Thymus (tissue), 11 donors: ENCODE measurements at regions not wholly inside any gene's neighbourhood (a gene's known extent, or its start where the extent isn't known, plus 50 kb on each side); places are given as distances from the start of the nearest gene placed in this dataset.

Experiments
- DNase-seq, 9 donors: peaks; one replicate each; pipeline ENCODE4 v3.0.0-alpha.2; 2013; ENCODE audit warnings: low spot score in 9 of 9, low read depth in 6 of 9, missing footprints in 1 of 9
- H3K27ac ChIP-seq, 2 donors: one replicate each; pipeline ENCODE4 v1.5.1; 2013; ENCODE audit warnings: control low read depth in 1 of 2, low read depth in 1 of 2, low read length in 1 of 2, mild to moderate bottlenecking in 1 of 2, moderate library complexity in 1 of 2
- H3K27me3 ChIP-seq, 2 donors: one replicate each; pipeline ENCODE4 v1.5.1; 2013; ENCODE audit warnings: low read length in 1 of 2; ENCODE audit not compliant: control insufficient read depth in 2 of 2, insufficient read depth in 1 of 2
- H3K36me3 ChIP-seq, 2 donors: one replicate each; pipeline ENCODE4 v1.5.1; 2013; ENCODE audit warnings: low read length in 1 of 2, mild to moderate bottlenecking in 1 of 2, moderate library complexity in 1 of 2; ENCODE audit not compliant: control insufficient read depth in 2 of 2, insufficient read depth in 2 of 2
- H3K4me1 ChIP-seq, 2 donors: one replicate each; pipeline ENCODE4 v1.5.1; 2013; ENCODE audit warnings: low read length in 2 of 2; ENCODE audit not compliant: control insufficient read depth in 2 of 2, insufficient read depth in 2 of 2
- H3K4me3 ChIP-seq, 2 donors: one replicate each; pipeline ENCODE4 v1.5.1; 2013; ENCODE audit warnings: low read length in 2 of 2, control low read depth in 1 of 2, mild to moderate bottlenecking in 1 of 2
- H3K9me3 ChIP-seq, 2 donors: one replicate each; pipeline ENCODE4 v1.5.1; 2013; ENCODE audit warnings: low read length in 1 of 2, mild to moderate bottlenecking in 1 of 2; ENCODE audit not compliant: control insufficient read depth in 2 of 2, insufficient read depth in 1 of 2
- WGBS: extraction: QIAGEN DNeasy Blood & Tissue Kit; methylation state at CpG from one replicate; pipeline ENCODE4 v1.1.7; 2013; 5-methylcytosine and 5-hydroxymethylcytosine counted together
- donor health status: healthy.

DNA sequence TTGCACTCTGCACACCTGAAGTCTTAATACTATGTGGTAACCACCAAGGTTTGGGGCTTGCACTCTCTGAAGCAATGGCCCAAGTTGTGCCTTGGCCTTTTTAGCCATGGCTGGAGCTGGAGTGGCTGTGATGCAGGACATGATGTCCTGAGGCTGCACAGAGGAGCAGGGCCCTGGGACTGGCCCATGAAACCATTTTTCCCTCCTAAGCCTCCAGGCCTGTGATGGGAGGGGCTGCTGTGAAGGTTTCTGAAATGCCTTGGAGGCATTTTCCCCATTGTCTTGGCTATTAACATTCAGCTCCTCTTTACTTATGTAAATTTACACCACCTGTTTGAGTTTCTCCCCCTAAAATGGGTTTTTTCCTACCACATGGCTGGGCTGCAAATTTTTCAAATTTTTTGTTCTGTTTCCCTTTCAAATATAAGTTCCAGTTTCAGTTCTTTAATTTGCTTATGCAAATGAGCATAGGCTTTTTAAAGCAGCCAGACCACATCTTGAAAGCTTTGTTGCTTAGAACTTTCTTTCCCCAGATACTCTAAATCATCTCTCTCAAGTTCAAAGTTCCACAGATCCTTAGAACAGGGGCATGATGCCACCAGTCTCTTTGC, 237.4 kb upstream of the DMAC1 start:
- H3K4me3 ChIP-seq: no peak overlapping the region
- DNase-seq: no peak
- H3K27me3 ChIP-seq: no peaks in the 10 kb centered on the region
- H3K4me1 ChIP-seq: no peaks in the 10 kb centered on the region
- peaks cover 1 to 8% of the 10 kb centered on the region in 2 donors for H3K9me3 ChIP-seq
- H3K27ac ChIP-seq: no peak overlapping the region
- no peaks in the 10 kb centered on the region for H3K36me3 ChIP-seq

DNA sequence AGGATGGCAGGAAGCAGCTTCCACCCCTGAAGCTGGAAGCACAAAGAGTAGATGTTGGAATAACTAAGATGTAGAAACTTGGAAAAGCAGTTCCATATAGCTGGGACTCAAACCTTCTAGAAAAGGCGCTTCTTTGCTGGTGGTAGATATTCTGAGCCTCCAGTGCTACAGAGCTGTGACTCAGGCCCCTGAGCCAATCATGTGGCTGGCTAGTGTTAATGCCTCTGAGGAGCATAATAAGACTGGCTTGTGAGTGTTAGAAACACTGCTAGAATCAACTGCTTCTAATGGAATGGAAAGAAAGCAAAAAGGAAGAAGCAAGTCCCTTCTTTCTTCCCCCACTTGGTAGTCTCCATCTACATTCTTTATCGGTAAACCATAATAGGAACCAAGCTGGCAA, 234.2 kb upstream of the DMAC1 start:
- WGBS: 98% methylated on average over 2 of the region's 2 CpGs
- no peaks in the 10 kb centered on the region for H3K36me3 ChIP-seq
- no peak for DNase-seq
- H3K27me3 ChIP-seq: no peaks in the 10 kb centered on the region
- no peaks in the 10 kb centered on the region for H3K4me1 ChIP-seq
- no peak overlapping the region for H3K27ac ChIP-seq
- no peak overlapping the region for H3K4me3 ChIP-seq
- H3K9me3 ChIP-seq: peaks cover 1 to 8% of the 10 kb centered on the region in 2 donors

DNA sequence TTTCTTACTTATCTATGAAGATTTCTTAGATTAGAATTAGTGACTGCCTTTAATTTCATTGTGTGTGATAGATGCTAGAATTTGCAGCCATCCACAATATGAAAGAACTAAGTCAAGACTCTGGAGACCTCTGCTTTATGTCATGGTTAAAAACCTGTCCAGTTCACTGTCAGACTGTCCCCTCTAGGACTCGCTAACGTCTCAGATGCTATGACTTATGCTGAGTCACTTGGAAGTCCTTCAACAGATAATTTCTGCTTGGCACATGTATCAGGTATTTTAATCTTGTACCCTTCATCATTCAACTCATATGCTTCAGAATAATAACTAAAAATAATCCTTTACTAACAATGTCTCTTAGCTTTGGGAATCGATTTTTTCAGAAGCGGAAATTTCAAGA, 230.5 kb upstream of the DMAC1 start:
- 95% methylated on average over 4 of the region's 4 CpGs for WGBS
- DNase-seq: no peak

DNA sequence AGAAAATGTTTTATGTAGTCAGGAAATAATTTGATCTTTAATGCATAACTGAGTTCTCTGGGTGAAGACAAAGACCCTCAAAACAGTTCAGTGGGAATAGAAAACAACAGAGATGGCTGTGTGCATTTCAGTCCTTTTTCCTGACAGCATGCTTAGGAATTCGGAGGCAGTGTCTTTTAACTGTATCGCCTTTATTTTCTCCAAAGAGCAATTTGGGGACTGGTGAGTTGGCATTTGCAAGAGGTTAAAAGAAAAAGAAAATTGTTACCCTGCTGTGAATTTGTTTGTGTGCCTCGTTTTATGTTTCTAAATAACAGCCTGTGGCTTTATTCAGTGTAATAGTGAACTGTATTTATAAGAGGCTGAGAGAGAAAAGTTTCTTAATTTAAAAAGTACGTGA, 227.8 kb upstream of the DMAC1 start:
- Histone ChIP-seq H3K36me3 (no peaks in the 10 kb centered on the region), H3K9me3 (no peaks in the 10 kb centered on the region), H3K4me3 (no peak overlapping the region), H3K27ac (no peak overlapping the region), H3K4me1 (no peaks in the 10 kb centered on the region), H3K27me3 (no peaks in the 10 kb centered on the region)
- WGBS: 95% methylated on average over 4 of the region's 4 CpGs
- DNase-seq: no peak

More for the DNA sequence above, 230.5 kb upstream of the DMAC1 start:
- H3K9me3 ChIP-seq: no peaks in the 10 kb centered on the region
- no peak overlapping the region for H3K4me3 ChIP-seq
- no peaks in the 10 kb centered on the region for H3K36me3 ChIP-seq
- H3K4me1 ChIP-seq: no peaks in the 10 kb centered on the region
- no peak overlapping the region for H3K27ac ChIP-seq
- H3K27me3 ChIP-seq: no peaks in the 10 kb centered on the region

GRCh38 chr9:8025551-8025950, 226.0 kb upstream of the DMAC1 start:
- DNase-seq: no peak
- Histone ChIP-seq H3K27ac (no peak overlapping the region), H3K4me1 (no peaks in the 10 kb centered on the region), H3K4me3 (no peak overlapping the region), H3K9me3 (no peaks in the 10 kb centered on the region), H3K36me3 (no peaks in the 10 kb centered on the region), H3K27me3 (no peaks in the 10 kb centered on the region)
- 97% methylated on average over 2 of the region's 2 CpGs for WGBS

- 92% methylated on average over 1 of the region's 1 CpG for WGBS
- H3K36me3 ChIP-seq: no peaks in the 10 kb centered on the region
Observed at GRCh38 chr9:8020186-8020585, 220.6 kb upstream of the DMAC1 start.

DNA sequence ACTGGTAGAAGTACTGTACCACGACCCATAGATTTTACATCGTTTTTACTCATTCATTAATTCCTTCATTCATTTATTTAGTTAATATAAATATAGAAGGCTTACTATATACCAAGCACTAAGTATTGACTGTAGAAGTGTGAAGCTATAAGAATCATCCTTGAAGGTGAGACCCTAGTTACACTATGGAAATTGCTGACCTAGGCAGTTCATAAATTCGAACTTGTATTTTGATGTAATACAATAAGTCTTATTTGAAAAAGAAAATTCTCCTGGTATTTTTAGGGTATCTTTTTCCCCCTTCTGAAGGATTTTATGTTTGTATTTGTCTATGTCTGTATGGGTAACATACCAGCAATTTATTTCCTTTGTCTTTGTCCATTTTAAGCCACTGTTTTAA, 220.1 kb upstream of the DMAC1 start:
- no peak overlapping the region for H3K4me3 ChIP-seq
- H3K36me3 ChIP-seq: no peaks in the 10 kb centered on the region
- WGBS: 96% methylated on average over 3 of the region's 3 CpGs
- no peak for DNase-seq
- no peak overlapping the region for H3K27ac ChIP-seq
- H3K27me3 ChIP-seq: no peaks in the 10 kb centered on the region
- H3K4me1 ChIP-seq: no peaks in the 10 kb centered on the region
- H3K9me3 ChIP-seq: no peaks in the 10 kb centered on the region

More at GRCh38 chr9:8020186-8020585, 220.6 kb upstream of the DMAC1 start:
- Histone ChIP-seq H3K9me3 (no peaks in the 10 kb centered on the region), H3K4me3 (no peak overlapping the region), H3K27me3 (no peaks in the 10 kb centered on the region), H3K27ac (no peak overlapping the region), H3K4me1 (no peaks in the 10 kb centered on the region)
- no peak for DNase-seq

DNA sequence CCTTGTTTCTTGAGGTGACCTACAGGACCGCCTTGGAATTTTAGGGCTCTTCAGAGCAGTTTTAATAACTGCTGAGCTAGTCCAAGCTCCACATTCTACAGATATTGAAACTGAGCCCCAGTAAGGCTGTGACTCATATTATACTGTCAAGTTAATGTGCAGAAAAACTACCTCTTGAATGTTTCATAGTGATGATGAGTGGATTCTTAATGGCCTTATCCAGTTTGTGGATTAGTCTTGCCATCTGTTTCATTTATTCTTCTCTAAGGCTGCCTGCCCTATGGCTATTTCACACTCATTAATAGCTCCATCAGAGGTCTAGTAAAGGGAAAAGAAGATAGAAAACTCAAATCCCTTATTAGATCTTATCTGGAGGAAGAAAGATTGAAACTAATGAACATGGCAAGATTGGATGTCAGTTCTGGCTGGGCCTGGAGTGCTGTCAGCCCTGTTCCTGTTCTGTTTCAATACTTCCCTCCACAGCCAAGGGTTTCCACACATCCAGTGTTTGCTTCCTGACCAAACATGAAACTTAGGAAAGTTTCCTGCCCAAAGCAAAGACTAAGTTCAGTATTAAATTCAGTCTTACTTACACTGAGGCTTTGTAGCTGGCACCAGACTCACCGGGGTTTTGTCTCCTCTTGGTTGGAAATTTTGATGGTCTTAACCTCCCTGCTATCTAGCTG, 215.6 kb upstream of the DMAC1 start:
- 98% methylated on average over 2 of the region's 2 CpGs for WGBS
- no peaks in the 10 kb centered on the region for H3K9me3 ChIP-seq
- no peaks in the 10 kb centered on the region for H3K27me3 ChIP-seq
- H3K36me3 ChIP-seq: no peaks in the 10 kb centered on the region
- no peaks in the 10 kb centered on the region for H3K4me1 ChIP-seq
- H3K27ac ChIP-seq: no peak overlapping the region
- no peak overlapping the region for H3K4me3 ChIP-seq
- no peak for DNase-seq

DNA sequence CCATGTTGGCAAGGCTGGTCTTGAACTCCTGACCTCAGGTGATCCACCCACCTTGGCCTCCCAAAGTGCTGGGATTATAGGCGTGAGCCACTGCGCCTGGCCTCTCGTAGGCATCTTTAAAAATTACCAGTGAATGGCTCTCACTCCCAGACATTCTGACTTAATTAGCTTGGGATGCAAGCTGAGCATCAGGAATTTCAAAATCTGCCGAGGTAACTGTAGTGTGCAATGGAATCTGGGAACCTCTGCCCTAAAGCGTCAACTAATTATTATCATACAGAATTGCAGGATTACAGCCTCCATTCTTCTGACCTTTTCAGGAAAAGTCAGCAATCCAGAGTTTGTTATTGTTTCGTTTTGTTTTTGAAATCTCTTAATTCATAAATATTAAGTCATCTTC, 213.4 kb upstream of the DMAC1 start:
- no peaks in the 10 kb centered on the region for H3K36me3 ChIP-seq
- WGBS: 98% methylated on average over 6 of the region's 6 CpGs
- no peaks in the 10 kb centered on the region for H3K27me3 ChIP-seq
- H3K27ac ChIP-seq: no peak overlapping the region
- H3K4me3 ChIP-seq: no peak overlapping the region
- H3K4me1 ChIP-seq: no peaks in the 10 kb centered on the region
- peaks cover 0 to 2% of the 10 kb centered on the region in 2 donors for H3K9me3 ChIP-seq
- DNase-seq: no peak
